Subcutaneous abdominal adipose tissue (tissue), 5 donors: ENCODE measurements at regions not wholly inside any gene's neighbourhood (a gene's known extent, or its start where the extent isn't known, plus 50 kb on each side); places are given as distances from the start of the nearest gene placed in this dataset.

ENCODE experiments used
- H3K27ac ChIP-seq: one replicate; pipeline ENCODE4 v1.7.0; 2013; ENCODE audit warnings: low read depth, mild to moderate bottlenecking, inconsistent platforms, low read length, moderate library complexity
- H3K27me3 ChIP-seq, 5 donors: one replicate each; pipeline ENCODE4 v1.7.0; 2013; ENCODE audit warnings: low read length in 5 of 5, inconsistent platforms in 1 of 5; ENCODE audit not compliant: control insufficient read depth in 5 of 5, insufficient read depth in 4 of 5
- H3K36me3 ChIP-seq, 5 donors: one replicate each; pipeline ENCODE4 v1.7.0; 2013; ENCODE audit warnings: low read length in 5 of 5; ENCODE audit not compliant: control insufficient read depth in 5 of 5, insufficient read depth in 5 of 5
- H3K4me1 ChIP-seq, 5 donors: one replicate each; pipeline ENCODE4 v1.7.0; 2013; ENCODE audit warnings: low read length in 5 of 5, mild to moderate bottlenecking in 3 of 5, moderate library complexity in 1 of 5; ENCODE audit not compliant: control insufficient read depth in 5 of 5, insufficient read depth in 5 of 5
- H3K4me3 ChIP-seq, 5 donors: one replicate each; pipeline ENCODE4 v1.7.0; 2013; ENCODE audit warnings: low read length in 5 of 5, low read depth in 1 of 5
- H3K9ac ChIP-seq, 5 donors: one replicate each; pipeline ENCODE4 v1.7.0; 2013; ENCODE audit warnings: low read length in 5 of 5, mild to moderate bottlenecking in 4 of 5, moderate library complexity in 3 of 5
- H3K9me3 ChIP-seq, 5 donors: one replicate each; pipeline ENCODE4 v1.7.0; 2013; ENCODE audit warnings: low read length in 5 of 5; ENCODE audit not compliant: control insufficient read depth in 5 of 5
- donor health status: healthy.
- donor health status: healthy.
- donor health status: healthy.
- donor health status: healthy.
- donor health status: healthy.

DNA sequence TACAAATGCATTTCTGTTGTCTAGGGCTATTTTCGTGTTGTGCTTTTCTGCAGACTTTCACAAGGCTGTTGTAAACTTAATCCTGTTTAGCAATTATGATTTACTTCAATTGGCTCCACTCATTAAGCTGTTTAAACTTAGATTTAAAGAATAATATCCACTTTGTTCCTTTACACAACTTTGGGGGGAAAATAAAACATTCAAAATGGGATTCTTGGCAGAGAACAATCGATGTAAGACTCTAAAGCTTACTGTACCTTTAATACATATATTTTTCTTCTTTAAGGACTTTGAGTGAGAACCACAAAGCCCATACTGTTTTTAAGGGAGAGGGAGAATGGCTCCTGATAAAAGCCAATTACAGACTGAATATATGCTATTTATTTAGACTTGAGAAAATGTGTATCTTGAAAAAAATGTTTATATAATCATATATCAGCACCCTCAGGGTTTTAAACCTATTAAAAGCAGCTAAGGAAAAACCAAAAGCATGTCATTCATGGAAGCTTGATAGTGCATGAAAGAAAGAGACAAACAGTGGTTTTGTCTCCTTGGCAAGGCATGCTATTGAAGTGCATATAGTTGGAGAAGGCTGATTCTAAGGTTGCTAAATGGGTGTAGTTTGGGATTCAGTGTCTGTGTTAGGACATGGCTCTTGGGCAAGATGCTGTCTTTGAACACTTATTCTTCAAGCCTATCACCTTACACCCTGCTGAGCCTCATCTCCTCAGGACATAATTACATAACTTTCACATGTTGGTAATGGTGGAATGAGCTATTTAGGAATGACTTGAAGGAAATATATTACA, 293.4 kb upstream of the TBC1D5 start:
- no peaks in the 10 kb centered on the region for H3K27me3 ChIP-seq
- H3K4me3 ChIP-seq: no peak overlapping the region
- no peak overlapping the region for H3K27ac ChIP-seq
- H3K9me3 ChIP-seq: no peaks in the 10 kb centered on the region
- no peak overlapping the region for H3K9ac ChIP-seq
- H3K36me3 ChIP-seq: no peaks in the 10 kb centered on the region
- H3K4me1 ChIP-seq: no peaks in the 10 kb centered on the region

GRCh38 chr3:18033581-18034108, 291.2 kb upstream of the TBC1D5 start:
- Histone ChIP-seq H3K36me3 (no peaks in the 10 kb centered on the region), H3K27me3 (no peaks in the 10 kb centered on the region), H3K9ac (no peak overlapping the region), H3K4me1 (no peaks in the 10 kb centered on the region), H3K27ac (no peak overlapping the region), H3K9me3 (no peaks in the 10 kb centered on the region), H3K4me3 (no peak overlapping the region)

DNA sequence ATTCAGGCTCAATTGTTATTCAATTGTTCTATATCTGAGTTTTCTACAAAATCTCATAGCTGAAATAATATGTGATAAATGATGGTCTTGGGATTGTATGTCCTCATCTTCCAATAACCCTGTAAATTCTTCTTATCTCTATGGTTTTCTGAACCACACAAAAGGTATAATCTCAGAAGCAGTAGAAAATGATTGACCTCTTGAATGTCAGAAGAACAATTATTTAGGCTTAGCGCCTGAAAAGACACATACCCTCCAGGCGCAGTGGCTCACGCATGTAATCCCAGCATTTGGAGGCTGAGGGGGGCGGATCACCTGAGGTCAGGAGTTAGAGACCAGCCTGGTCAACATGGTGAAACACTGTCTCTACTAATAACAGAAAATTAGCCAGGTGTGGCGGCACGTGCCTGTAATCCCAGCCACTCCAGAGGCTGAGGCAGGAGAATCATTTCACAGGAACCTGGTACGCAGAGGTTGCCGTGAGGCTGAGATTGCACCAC, 288.0 kb upstream of the TBC1D5 start:
- Histone ChIP-seq H3K9me3 (no peaks in the 10 kb centered on the region), H3K27me3 (no peaks in the 10 kb centered on the region), H3K9ac (no peak overlapping the region), H3K4me1 (peaks cover 0 to 2% (median 0%) of the 10 kb centered on the region in 5 donors), H3K4me3 (no peak overlapping the region), H3K27ac (no peak overlapping the region), H3K36me3 (no peaks in the 10 kb centered on the region)

GRCh38 chr3:18027161-18027939, 284.9 kb upstream of the TBC1D5 start:
- peaks cover 0 to 2% (median 0%) of the 10 kb centered on the region in 5 donors for H3K4me1 ChIP-seq
- no peaks in the 10 kb centered on the region for H3K36me3 ChIP-seq
- H3K27me3 ChIP-seq: peaks cover 0 to 4% (median 0%) of the 10 kb centered on the region in 5 donors
- H3K27ac ChIP-seq: no peak overlapping the region
- no peak overlapping the region for H3K9ac ChIP-seq
- H3K4me3 ChIP-seq: no peak overlapping the region
- H3K9me3 ChIP-seq: no peaks in the 10 kb centered on the region

- Histone ChIP-seq H3K36me3 (no peaks in the 10 kb centered on the region), H3K9ac (no peak overlapping the region), H3K27ac (no peak overlapping the region), H3K9me3 (no peaks in the 10 kb centered on the region), H3K4me1 (peaks cover 0 to 2% (median 0%) of the 10 kb centered on the region in 5 donors), H3K4me3 (no peak overlapping the region), H3K27me3 (peaks cover 0 to 4% (median 0%) of the 10 kb centered on the region in 5 donors)
Observed at GRCh38 chr3:18024715-18025114, 282.3 kb upstream of the TBC1D5 start.

- Histone ChIP-seq H3K4me1 (no peaks in the 10 kb centered on the region), H3K9ac (no peak overlapping the region)
Observed at GRCh38 chr3:18019161-18019495, 276.7 kb upstream of the TBC1D5 start.

GRCh38 chr3:18018491-18019160, 276.2 kb upstream of the TBC1D5 start:
- no peaks in the 10 kb centered on the region for H3K4me1 ChIP-seq

More at GRCh38 chr3:18019161-18019495, 276.7 kb upstream of the TBC1D5 start:
- no peaks in the 10 kb centered on the region for H3K27me3 ChIP-seq
- peaks cover 0 to 2% (median 0%) of the 10 kb centered on the region in 5 donors for H3K9me3 ChIP-seq
- H3K27ac ChIP-seq: no peak overlapping the region
- no peak overlapping the region for H3K4me3 ChIP-seq
- H3K36me3 ChIP-seq: no peaks in the 10 kb centered on the region

GRCh38 chr3:18016366-18016765, 273.9 kb upstream of the TBC1D5 start:
- H3K27ac ChIP-seq: no peak overlapping the region
- no peaks in the 10 kb centered on the region for H3K27me3 ChIP-seq
- no peaks in the 10 kb centered on the region for H3K36me3 ChIP-seq
- no peak overlapping the region for H3K4me3 ChIP-seq
- H3K9me3 ChIP-seq: peaks cover 0 to 2% (median 0%) of the 10 kb centered on the region in 5 donors
- H3K9ac ChIP-seq: no peak overlapping the region
- H3K4me1 ChIP-seq: no peaks in the 10 kb centered on the region

More at GRCh38 chr3:18018491-18019160, 276.2 kb upstream of the TBC1D5 start:
- Histone ChIP-seq H3K27ac (no peak overlapping the region), H3K4me3 (no peak overlapping the region), H3K9ac (no peak overlapping the region), H3K9me3 (peaks cover 0 to 2% (median 0%) of the 10 kb centered on the region in 5 donors), H3K36me3 (no peaks in the 10 kb centered on the region), H3K27me3 (no peaks in the 10 kb centered on the region)

GRCh38 chr3:18012933-18013332, 270.5 kb upstream of the TBC1D5 start:
- peaks cover 3 to 10% (median 6%) of the 10 kb centered on the region in 5 donors for H3K4me1 ChIP-seq

More at GRCh38 chr3:18012933-18013332, 270.5 kb upstream of the TBC1D5 start:
- Histone ChIP-seq H3K27me3 (no peaks in the 10 kb centered on the region), H3K4me3 (no peak overlapping the region), H3K27ac (no peak overlapping the region), H3K36me3 (no peaks in the 10 kb centered on the region), H3K9me3 (peaks cover 0 to 2% (median 0%) of the 10 kb centered on the region in 5 donors), H3K9ac (no peak overlapping the region)
